AG10803 (cell line): ENCODE measurements at regions not wholly inside any gene's neighbourhood (a gene's known extent, or its start where the extent isn't known, plus 50 kb on each side); places are given as distances from the start of the nearest gene placed in this dataset.

Source experiments
- DNase-seq: peaks from one replicate; pipeline ENCODE4 v3.0.0; 2010; ENCODE audit warnings: low read depth
- H3K4me3 ChIP-seq: 2 replicates; pipeline ENCODE4 v1.5.1; 2011; ENCODE audit warnings: mild to moderate bottlenecking, low read length, control low read depth
- CTCF ChIP-seq: conservative IDR thresholded peaks from 2 replicates; pipeline ENCODE4 v1.5.1; 2011; ENCODE audit warnings: mild to moderate bottlenecking, low read length, control low read depth, inconsistent platforms

DNA sequence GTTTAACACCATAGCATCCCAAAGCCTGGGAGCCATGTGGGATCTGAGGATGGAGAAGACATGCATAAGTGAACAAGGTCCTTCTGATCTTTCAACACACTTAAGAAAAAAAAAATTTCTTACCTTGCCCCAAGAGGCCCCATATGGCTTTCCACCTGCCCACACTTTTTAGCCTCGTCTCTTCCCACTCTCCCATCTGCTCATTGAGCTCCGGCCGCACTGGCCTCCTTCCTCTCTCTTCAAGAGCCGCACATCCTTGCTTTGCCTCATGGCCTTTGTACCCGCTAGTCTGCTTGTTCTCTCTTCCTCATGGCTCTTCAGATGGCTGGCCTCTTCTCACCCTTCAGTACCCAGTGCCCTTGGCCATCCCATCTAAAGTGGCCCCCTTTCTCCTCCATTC is 70.2 kb upstream of the PDE4B start:
- DNase-seq = no peak
- H3K4me3 ChIP-seq = no peak overlapping the region
- no peak for TF ChIP-seq CTCF

- no peak for DNase-seq
- no peak overlapping the region for H3K4me3 ChIP-seq
- no peak for TF ChIP-seq CTCF
Observed at GRCh38 chr1:65724151-65724550, 68.5 kb upstream of the PDE4B start.

- no peak for DNase-seq
- H3K4me3 ChIP-seq = no peak overlapping the region
Observed at GRCh38 chr1:65725064-65725463, 67.6 kb upstream of the PDE4B start.

DNA sequence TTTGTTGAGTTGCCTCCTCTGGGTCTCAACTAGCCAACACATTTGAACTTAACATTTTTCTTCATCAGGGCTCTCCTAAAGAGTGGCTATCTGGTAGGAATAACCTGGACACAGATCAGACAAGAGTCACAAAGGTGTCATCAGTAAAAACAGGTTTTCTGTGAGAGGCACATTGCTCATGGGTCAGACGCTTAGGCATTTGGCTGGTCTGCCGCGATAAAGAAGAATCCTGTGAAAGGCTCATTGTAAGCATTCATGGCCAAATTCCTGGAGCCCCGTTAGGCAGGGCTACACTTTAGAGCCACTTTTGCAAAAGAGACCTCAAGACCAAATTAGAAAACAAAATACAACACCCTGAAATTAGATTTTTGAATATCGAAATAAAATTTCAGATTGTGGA is 64.2 kb upstream of the PDE4B start:
- no peak for TF ChIP-seq CTCF

More at GRCh38 chr1:65725064-65725463, 67.6 kb upstream of the PDE4B start:
- TF ChIP-seq CTCF = no peak

GRCh38 chr1:65729259-65729658 is 63.4 kb upstream of the PDE4B start:
- no peak overlapping the region for H3K4me3 ChIP-seq
- no peak for DNase-seq
- TF ChIP-seq CTCF = no peak

More for the DNA sequence above, 64.2 kb upstream of the PDE4B start:
- DNase-seq = no peak
- no peak overlapping the region for H3K4me3 ChIP-seq

DNA sequence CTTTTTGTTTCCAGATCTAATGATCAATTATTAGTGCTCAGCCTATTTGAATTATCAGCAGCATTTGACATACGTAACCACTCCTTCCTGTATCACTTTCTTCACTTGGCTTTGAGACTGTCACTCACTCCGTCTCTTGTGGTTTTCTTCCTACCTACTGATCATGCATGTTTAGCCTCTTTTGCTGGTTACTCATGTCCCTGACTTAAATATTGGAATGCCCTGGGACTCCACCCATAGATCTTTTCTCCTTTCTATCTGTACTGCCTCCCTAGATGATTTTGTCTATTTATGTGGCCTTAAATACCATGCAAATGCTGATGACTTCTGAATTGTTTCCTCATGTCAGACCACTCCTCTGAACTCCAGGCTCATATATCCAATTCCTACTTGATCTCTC is 57.7 kb upstream of the PDE4B start:
- no peak for TF ChIP-seq CTCF
- H3K4me3 ChIP-seq = no peak overlapping the region
- peak; percentile 9 for DNase-seq

DNA sequence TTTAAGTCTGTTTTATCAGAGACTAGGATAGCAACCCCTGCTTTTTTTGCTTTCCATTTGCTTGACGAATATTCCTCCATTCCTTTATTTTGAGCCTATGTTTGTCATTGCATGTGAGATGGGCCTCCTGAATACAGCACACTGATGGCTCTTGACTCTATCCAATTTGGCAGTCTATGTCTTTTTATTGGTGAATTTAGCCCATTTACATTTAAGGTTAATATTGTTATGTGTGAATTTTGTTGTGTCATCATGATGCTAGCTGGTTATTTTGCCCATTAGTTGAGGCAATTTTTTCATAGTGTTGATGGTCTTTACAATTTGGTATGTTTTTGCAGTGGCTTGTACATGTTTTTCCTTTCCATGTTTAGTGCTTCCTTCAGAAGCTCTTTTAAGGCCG is 50.7 kb upstream of the PDE4B start:
- TF ChIP-seq CTCF = no peak
- H3K4me3 ChIP-seq = no peak overlapping the region

More for the DNA sequence above, 50.7 kb upstream of the PDE4B start:
- DNase-seq = no peak
